Astrocyte of the spinal cord (primary cell): ENCODE measurements at regions not wholly inside any gene's neighbourhood (a gene's known extent, or its start where the extent isn't known, plus 50 kb on each side); places are given as distances from the start of the nearest gene placed in this dataset.

ENCODE experiments used
- DNase-seq: peaks from one replicate; pipeline ENCODE4 v3.0.0; 2011; ENCODE audit warnings: low read depth, low spot score
- H3K4me3 ChIP-seq: 2 replicates; pipeline ENCODE4 v1.5.1; 2011; ENCODE audit warnings: low read depth, mild to moderate bottlenecking, low read length, moderate library complexity
- CTCF ChIP-seq: IDR thresholded peaks from 2 replicates; pipeline ENCODE4 v1.5.1; 2012; ENCODE audit warnings: low read depth, mild to moderate bottlenecking, low read length, inconsistent platforms
- in situ Hi-C: cut with HindIII; loops from 2 replicates; pipeline ENCODE4 v1.10.0; 2017; ENCODE audit warnings: low sequenced_read_pairs

GRCh38 chr3:189531271-189531670 is 99.9 kb upstream of the TP63 start:
- no peak for DNase-seq

GRCh38 chr3:189534531-189534930 is 96.7 kb upstream of the TP63 start:
- no peak for TF ChIP-seq CTCF
- in situ Hi-C loops = no loop called here
- no peak for DNase-seq
- no peak overlapping the region for H3K4me3 ChIP-seq

More at GRCh38 chr3:189531271-189531670, 99.9 kb upstream of the TP63 start:
- in situ Hi-C loops = no loop called here
- H3K4me3 ChIP-seq = no peak overlapping the region
- TF ChIP-seq CTCF = no peak

GRCh38 chr3:189537135-189537534 is 94.1 kb upstream of the TP63 start:
- in situ Hi-C loops = no loop called here
- DNase-seq = no peak
- TF ChIP-seq CTCF = no peak
- no peak overlapping the region for H3K4me3 ChIP-seq

- DNase-seq = no peak
- in situ Hi-C loops = no loop called here
- H3K4me3 ChIP-seq = no peak overlapping the region
- no peak for TF ChIP-seq CTCF
Observed at GRCh38 chr3:189547448-189547847, 83.7 kb upstream of the TP63 start.

GRCh38 chr3:189548053-189548452 is 83.1 kb upstream of the TP63 start:
- no peak for TF ChIP-seq CTCF
- in situ Hi-C loops = no loop called here
- no peak for DNase-seq
- no peak overlapping the region for H3K4me3 ChIP-seq

- H3K4me3 ChIP-seq = no peak overlapping the region
- DNase-seq = peak; percentile 4
- TF ChIP-seq CTCF = no peak
- in situ Hi-C loops = no loop called here
Observed at GRCh38 chr3:189551007-189551406, 80.2 kb upstream of the TP63 start.
